ENCODE measurements at regions not wholly inside any gene's neighbourhood (a gene's known extent, or its start where the extent isn't known, plus 50 kb on each side); places are given as distances from the start of the nearest gene placed in this dataset.
"Not testable (repeated sequence)": the region's sequence is repeated elsewhere in the genome, so short reads cannot be mapped to it uniquely, and the experiment has no call there.

DNA sequence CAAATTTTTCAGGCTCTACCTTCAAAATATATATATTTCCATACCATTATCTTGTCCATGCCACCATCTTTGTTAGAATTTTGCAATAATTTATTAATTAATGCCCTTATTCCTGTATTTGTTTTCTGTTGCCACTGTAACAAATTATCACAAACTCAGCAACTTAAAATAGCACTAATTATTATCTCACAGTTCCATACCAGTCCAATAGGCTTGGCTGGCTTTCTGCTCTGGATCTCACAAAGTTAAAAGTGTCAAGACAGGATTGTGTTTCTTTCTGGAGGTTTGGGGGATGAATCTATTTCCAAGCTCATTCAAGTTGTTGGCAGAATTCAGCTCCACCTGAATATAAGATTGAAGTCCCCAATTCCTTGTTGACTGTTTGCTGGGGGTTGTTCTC is 58.6 kb upstream of the SLC38A4 start:
- no peak for DNase-seq

DNA sequence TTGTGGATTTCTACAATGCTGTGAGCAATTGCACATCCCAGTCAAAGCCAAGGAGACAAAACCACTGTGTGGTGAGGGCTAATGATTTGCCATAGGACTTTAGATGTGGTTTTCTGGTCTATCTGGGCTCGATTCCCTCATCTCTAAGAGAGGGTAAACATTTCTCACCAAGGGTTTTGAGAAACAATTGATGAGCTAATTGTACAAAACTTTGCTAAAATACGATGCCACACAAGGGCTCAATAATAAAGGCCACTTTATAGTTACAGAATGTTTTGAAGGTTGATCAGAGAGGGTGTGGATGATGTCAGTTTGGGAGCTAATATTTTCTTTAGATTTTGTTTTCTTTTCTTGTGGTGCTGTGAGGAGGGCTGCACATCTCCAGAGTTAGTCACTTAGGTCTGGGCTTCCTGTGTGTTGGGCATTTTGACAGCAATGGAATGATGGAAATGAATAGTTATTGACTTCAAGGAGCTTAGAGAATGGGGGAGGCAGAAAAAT is 60.8 kb upstream of the SLC38A4 start:
- DNase-seq: no peak

DNA sequence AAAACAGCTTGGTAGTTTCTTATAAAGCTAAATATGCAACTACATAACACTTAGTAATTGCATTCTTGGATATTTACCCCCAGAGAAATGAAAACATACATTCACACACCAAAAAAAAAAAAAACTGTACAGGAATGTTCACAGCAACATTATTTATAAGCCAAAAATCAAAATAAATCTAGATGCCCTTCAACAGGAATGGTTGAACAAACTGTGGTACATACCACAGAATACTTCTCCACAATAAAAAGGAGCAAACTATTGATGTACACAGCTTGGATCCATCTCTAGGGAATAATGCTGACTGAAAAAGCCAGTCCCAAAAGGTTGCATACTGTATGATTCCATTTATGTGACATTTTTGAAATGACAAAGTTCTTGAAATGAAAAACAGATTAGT is 62.1 kb upstream of the SLC38A4 start:
- DNase-seq: no peak

DNA sequence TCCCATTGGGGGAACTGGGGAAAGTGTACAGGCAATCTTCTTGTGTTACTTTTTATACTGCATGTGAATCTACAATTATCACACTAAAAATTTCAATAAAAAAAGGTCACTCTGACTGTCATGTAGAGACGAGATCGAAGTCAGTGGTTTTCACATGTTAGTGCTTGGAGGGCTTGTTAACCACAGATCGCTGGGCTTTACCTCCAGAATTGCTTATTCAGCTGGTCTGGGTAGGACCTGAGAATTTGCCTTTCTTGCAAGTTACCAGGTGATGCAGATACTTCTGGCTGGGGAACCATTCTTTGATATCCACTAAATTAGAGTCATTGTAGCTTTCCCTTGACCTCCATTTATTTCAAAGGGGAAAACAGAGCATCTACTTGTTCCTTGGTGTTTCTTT is 62.8 kb upstream of the SLC38A4 start:
- DNase-seq: no peak

DNA sequence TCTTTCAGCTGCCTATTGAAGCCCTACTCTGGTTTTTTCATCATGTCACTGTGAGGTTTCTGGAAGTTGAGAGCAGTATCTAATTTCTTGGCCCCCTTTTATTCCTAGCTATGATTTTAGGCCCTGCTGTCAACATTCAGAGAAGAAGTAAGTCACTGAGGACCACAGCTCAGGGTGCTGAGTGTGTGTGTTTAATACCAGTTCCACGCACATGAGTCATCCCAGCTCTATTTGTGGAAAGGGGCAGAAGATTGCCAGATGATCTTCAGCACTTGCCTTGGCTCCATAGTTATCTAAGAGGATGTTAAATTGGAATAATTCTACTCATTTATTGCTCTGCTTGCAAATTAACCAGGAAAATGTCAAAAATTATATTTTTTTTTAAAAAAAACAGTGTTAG is 65.5 kb upstream of the SLC38A4 start:
- no peak for DNase-seq

DNA sequence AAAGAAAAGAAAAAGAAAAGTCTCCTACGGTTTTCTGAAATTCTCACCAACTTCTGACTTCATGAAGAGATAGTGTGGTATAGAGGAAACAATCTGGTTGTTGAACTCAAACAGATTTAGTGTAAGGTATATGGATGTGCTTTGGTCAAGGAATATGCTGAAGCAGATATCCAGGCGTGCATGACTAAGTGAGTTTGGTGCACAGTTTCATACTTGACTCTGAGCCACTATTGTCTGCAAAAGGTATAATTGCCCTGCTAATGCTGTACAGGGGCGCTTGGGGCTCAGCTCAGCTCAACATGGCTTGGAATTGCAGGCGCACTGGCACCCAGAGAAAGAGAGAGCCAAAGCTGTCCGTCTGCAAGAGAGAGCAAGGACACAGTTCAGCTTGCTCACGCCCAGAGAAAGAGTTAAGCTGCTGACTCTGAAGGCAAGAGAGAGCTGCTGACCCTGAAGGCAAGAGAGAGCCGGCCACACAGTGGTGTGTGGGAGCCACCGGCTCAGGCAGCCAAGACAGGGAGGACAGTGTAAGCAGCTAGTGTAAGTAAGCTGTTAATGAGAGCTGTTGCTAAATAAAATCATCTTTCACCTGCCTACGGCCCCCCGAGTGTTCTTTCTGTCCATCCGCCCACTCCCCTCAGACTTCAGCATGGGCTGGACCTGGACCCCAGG is 66.4 kb upstream of the SLC38A4 start:
- no peak for DNase-seq

DNA sequence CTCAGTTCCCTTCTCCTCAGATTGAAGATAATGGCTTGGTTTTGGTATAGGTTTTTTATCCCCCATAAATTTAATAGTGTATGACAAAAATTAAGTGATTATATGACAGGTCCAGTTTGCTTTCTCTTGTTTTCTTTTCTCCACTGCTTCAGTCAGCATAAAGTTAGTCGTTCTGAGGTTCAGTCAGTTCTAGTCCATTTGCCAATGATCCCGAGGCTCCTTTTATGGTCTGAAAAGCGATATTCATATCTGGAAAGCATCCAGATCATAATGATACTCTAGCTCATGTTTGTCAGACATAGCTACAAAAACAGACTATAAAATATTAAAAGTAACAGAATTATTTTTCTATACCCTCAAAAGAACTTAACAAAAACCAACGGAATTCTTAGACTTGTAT is 67.1 kb upstream of the SLC38A4 start:
- DNase-seq: no peak

DNA sequence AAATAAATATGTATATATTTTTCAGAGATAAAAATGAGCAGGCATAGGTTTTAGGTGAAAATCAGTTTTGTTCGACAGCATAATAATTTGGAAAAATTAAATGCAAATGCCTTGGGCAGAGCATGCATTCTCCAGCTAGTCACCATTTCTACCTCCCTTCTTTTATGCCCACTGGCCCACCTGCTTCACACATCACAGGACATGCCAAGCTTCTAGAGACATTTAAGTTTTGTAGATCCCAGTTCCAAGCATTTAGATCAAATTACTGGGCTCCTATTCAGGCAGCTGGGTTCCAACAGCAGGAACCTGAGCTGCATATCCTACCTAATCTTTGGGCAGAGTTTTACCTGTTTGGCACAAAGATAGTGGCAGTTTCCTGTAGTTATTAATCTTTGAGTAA is 67.6 kb upstream of the SLC38A4 start:
- no peak for DNase-seq

DNA sequence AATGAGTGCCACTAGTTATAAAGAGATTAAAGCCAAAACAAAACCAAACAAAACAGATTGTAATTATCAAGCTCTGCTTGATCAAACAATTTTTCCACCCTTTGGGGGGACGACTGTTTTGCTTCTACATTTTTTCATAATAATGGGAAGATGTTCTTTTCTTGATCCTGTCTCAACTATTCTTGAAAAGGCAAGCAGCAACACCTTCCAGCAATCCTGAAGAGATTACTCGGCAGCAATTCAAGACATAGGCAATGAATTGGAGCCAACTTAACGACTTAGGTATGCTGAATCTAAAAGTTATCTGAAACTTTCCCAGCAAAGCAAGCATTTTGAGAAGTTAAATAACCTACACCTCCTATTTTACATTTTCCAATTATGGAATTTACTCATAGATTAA is 69.9 kb upstream of the SLC38A4 start:
- DNase-seq: no peak

DNA sequence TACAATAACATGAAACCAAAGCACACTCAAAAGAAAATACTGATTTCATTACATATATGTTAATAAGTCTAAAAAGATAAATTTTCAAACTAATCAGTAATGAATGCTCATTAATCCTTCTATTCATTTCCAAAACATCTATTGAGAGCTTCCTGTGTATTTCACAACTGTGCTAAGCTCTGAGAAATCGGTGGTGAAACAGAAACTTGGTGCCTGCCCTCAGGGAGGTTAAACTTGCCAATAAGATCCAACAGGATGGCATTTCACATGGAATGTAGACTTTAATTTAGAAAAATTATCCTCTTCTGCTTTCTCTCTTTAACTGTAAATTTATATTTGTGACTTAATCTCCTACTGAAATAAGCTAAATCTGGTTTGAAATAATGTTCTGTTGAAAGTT is 70.9 kb upstream of the SLC38A4 start:
- no peak for DNase-seq

DNA sequence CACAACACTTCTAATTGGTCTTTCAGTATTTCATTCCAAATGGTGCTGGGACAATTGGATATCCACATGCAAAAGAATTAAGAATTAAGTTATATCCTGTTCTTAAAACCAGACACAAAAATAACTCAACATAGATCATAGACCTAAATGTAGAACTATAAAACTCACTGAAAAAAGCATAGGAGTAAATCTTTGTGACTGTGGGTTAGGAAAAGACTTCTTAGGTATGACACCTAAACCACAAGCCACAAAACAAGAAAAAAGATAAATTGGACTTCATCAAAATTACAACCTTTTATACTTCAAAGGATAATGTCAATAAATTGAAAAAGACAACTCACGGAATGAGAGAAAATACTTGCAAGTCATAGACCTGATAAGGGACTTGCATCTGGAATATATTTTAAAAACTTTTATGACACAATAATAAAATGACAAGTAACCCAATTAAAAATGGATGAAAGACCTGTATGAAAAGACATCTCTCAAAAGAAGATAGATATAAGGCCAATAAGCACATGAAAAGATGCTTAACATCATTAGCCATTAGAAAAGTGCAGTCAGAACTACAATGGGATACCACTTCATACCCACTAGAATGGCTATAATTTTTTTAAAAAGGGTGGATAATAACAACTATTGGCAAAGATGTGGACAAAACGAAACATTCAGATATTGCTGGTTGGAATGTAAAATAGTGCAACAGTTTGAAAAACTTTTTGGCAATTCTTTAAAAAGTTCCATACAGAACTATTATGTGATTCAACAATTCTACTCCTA is 72.5 kb upstream of the SLC38A4 start:
- no peak for DNase-seq

DNA sequence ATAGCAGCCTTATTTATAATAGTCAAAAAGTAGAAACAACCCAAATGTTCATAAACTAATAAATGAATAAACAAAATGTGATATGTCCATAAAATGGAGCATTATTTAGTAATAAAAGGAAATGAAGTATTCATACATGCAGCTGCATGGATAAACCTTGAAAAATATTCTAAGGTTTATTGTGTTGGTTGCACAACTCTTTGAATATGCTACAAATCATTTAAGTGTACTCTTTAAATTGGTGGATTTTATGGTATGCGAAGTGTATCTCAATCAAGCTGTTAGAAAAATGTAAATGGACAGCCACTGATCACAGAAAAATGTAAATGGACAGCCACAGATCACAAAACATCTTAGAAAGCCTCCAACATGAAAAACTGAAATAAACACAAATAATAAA is 73.2 kb upstream of the SLC38A4 start:
- no peak for DNase-seq

DNA sequence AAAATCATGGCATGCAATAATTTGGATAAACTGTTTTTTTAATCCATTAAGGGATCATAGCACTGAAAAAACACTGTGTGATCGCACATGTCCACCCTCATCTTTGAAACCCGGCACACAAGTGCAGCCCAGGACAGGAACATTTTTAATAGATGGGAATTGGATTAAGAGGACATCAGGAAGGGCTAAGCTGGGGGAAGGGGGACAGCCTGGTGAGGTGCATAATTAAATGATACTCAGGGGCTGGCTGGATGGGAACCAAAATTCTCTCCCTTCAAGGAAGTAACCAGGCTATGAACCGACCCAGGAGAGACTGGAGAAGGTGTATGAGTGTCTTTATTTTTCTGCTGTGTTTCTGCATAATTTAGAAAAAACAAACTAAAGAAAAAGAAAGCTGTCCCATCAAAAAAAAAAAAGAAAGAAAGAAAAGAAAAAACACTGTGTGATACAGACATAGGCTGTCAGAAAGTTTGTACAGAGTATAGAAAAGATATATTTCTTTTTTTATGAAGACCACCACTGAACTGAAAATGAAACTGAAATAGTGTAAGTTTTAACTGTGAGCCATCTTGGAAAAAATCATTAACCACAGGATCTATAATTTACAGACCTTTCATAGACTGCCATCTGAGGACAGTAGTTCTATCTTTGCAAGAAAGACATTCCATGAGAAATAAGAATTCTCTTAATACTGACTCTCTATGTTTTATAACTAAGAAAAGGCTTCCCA is 75.1 kb upstream of the SLC38A4 start:
- DNase-seq: no peak

DNA sequence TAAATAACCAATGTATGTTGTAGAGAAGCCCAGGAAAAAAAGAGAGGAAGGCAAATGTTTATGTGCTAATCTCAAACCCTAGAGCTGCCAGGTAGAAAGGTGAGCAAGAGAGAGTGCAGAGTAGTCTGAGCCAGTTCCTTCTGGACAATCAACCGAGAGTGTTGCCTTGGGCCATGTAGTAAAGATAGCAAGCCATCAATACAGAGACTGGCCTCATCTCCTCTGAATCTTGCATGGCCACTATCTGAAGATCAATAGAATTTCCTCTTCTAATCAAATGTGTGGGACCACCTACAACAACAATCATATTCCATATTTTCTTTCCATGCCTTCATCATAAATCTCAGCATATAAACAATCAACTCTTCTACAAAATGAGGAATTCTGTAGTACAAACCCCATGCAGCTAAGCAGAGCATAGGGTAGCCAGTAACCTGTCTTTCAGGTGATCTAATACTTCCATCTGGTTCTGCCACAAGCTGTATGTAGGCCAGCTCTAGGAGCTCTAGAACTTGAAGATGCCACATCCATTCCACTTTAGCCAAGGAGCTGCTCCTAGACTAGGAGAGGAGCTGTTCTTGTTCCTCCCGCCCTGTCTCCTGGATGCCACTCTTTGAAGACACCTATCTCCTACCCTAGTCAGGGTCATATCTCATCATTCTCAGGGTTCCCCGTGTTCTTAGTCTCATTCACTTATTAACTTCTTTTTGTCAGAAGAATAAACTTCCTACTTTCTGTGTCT is 75.8 kb upstream of the SLC38A4 start:
- DNase-seq: no peak

DNA sequence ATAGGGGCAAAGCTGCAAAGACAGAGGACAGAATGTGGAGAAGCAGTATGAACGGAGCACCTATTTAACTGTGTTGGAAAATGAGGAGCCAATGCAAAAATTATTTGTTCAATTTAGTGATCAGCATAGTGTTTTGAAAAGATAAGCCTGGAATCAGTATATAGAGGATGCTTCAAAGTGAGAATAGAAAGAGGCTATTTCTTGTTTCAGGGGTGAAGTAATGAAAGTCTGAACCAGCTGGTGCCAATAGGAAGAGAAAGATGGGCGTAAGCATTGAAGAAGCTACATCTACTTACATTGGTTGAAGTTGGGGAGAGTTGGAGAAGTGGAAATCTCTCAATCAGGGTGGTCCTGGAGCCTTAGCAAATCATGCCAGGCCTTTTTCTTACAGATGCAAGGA is 77.3 kb upstream of the SLC38A4 start:
- no peak for DNase-seq

DNA sequence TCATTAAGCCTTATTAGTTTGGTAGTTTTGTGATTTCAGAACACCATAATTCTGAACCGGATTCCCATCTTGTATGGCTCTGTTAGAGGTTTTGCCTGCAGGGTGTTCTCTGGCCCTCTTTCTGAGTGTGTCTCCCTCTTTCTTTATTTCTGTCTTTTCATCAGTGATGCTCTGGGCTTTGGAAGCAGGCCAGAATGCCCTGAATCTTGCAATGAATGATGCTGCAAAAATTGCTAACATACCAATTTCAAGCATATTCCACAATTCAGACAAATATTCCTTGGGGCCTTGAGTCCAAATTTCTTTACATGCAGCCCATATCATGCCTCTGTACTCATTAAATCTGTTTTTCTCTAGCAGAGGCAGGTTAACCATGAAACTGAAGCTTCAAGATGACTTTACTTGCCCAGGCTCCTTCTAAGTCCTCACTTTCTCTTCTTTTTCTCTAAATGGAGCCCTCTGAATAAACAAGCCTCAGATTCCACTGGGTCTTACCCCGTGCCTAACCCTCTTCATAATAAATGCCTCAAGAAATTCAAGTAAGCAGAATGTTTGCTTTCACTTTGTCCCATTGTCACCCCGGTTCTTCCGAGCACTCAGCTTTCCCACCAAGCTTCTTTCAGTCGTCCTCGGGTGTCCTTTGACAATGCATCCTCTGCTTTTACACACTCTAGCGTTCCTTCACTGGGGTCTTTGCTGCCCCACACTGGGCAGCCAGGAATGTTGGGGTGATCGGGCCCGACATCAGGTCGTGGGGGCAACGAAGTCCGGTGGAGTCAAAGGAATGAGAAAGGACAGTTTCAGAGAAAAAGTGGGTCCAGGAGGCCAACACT is 78.8 kb upstream of the SLC38A4 start:
- no peak for DNase-seq

DNA sequence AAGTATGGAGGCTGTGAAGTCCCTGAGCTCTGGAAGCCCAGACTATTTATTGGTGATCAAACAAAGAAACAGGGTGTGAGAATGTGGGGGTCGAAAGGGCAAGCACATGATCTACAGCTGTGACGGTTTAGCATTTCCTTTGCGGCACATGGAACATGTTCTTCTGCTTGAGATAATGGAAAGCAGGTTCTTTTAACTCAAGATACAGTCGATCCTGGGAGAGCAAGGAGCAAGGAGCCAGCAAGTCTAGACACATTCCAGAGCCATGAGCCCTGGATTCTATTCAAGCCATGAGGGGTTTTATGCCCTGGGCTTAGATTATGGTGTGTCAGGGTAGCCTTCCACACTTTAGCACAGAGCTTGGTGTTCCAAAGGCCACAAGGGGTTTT is 79.4 kb upstream of the SLC38A4 start:
- not testable (repeated sequence) for DNase-seq

DNA sequence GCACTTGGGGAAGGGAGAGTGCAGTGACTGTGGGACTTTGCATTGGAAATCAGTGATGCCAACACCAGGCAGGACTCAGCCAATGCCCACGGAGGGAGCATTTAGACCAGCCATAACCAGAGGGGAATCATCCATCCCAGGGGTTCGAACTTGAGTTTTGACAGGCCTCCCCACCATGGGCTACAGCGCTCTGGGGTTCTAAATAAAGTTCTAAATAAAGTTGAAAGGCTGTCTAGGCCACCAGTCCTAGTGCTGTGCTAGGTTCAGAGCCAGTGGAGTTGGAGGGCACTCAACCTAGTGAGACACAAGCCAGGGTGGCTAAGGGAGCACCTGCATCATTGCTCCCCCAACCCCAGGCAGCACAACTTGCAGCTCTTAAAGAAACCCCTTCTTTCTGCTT is 82.0 kb upstream of the SLC38A4 start:
- DNase-seq: no peak

DNA sequence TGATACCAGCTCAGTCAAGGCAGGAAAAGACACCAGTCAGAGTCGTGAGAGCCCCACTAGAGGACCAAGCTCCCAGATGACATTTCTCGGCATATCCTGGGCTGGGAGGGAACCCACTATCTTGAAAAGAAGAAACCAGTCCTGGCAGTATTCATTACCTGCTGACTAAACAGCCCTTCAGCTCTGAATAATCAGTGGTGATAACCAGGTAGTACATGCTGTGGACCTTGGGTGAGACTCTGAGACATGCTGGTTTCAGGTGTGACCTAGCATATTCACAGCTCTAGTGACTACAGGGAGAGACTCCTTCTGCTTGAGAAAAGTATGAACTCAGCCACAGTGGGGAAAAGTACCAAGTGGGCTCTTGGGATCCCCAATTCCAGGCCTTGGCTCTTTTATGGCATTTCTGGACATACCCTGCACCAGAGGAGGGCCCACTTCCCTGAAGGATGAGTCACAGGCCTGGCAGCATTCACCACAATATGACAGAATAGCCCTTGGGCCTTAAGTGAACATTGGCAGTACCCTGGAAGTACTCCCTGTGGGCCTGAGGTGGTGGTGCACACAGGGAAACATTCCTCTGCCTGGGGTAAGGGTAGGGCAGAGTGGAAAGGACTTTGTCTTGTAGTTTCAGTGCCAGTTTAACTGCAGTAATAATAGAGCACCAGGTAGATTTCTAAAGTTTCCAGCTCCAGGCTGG is 82.6 kb upstream of the SLC38A4 start:
- DNase-seq: no peak

DNA sequence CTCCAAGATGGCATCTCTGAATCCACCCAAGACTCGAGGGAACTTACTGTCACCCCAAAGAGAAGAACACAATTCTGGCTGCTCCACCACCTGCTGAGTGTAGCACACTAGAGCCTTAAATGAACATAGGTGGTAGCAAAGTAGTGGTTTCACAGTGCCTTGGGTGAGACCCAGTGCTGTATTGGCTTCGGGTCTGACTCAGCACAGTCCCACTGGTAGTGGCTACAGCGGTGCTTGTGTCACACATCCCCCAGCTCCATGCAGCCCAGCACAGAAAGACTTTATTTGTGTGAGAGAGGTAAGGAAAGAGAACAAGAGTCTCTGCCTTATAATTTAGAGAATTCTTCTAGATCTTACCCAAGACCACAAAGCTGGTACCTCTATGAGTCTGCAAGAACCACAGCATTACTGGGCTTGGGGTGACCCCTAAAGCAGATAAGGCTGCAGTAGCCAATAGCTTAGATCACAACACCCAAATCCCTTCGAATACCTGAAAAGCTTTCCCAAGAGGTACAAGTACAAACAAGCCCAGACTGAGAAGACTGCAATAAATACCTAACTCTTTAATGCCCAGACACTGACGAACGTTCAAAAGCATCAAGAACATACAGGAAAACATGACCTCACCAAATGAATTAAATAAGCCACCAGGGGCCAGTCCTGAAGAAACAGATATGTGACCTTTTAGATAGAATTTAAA is 83.3 kb upstream of the SLC38A4 start:
- DNase-seq: no peak

DNA sequence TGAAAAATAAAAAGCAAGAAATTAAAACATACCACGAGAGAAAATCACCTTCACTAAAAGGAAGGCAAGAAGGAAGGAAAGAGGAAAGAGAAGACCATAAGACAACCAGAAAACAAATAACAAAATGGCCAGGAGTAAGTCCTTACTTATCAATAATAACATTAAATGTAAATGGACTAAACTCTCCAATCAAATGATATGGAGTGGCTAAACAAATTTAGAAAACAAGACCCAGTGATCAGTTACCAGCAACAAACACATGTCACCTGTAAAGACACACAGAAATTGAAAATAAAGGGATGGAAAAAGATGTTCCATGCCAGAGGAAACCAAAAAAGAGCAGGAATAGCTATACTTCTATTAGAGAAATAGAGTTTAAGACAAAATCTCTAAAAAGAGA is 85.0 kb upstream of the SLC38A4 start:
- DNase-seq: no peak
